Stomach (tissue), 8 donors: ENCODE measurements at regions not wholly inside any gene's neighbourhood (a gene's known extent, or its start where the extent isn't known, plus 50 kb on each side); places are given as distances from the start of the nearest gene placed in this dataset.

ENCODE experiments used
- DNase-seq, 2 donors: peaks; one replicate each; pipeline versions ENCODE4 v3.0.0 to v3.0.0-alpha.2; 2013 to 2019
- H3K27ac ChIP-seq, 5 donors: fragments of 200-600 bp in 4 of 5; sonication (generic) in 4 of 5; one replicate each; pipeline ENCODE4 v1.5.1; 2013 to 2019; ENCODE audit warnings: mild to moderate bottlenecking in 1 of 5, moderate library complexity in 1 of 5
- H3K27me3 ChIP-seq, 3 donors: fragments of 200-600 bp; sonication (generic); one replicate each; pipeline ENCODE4 v1.5.1; 2017 to 2019; ENCODE audit warnings: mixed run types in 1 of 3
- H3K36me3 ChIP-seq, 4 donors: fragments of 200-600 bp; sonication (generic); 1 replicate in 3 of 4; 2 replicates in 1 of 4; pipeline ENCODE4 v1.5.1; 2016 to 2019
- H3K4me1 ChIP-seq, 4 donors: fragments of 200-600 bp; sonication (generic); one replicate each; pipeline ENCODE4 v1.5.1; 2016 to 2019
- H3K4me3 ChIP-seq, 4 donors: fragments of 200-600 bp; sonication (generic) in 3 of 4; one replicate each; pipeline ENCODE4 v1.5.1; 2016 to 2019; ENCODE audit warnings: mild to moderate bottlenecking in 1 of 4
- H3K9me3 ChIP-seq, 4 donors: fragments of 200-600 bp; sonication (generic); one replicate each; pipeline ENCODE4 v1.5.1; 2016 to 2019
- CTCF ChIP-seq, 7 experiments: fragments of 450-650 bp in 4 of 7; fragments of 200-600 bp in 3 of 7; sonication (generic) in 3 of 7; IDR thresholded peaks; one replicate each; pipeline ENCODE4 v1.5.1; 2016 to 2019; ENCODE audit warnings: antibody characterized with exemption in 7 of 7, control low read depth in 2 of 7, mild to moderate bottlenecking in 1 of 7
- EP300 ChIP-seq: sonication (generic); formaldehyde crosslinking; IDR thresholded peaks from one replicate; pipeline ENCODE4 v1.6.1; 2017; ENCODE audit warnings: antibody characterized with exemption
- POLR2A ChIP-seq, 4 donors: fragments of 450-650 bp; IDR thresholded peaks; one replicate each; pipeline ENCODE4 v1.6.1; 2016; ENCODE audit warnings: antibody characterized with exemption in 4 of 4, control low read depth in 2 of 4, mild to moderate bottlenecking in 1 of 4, moderate library complexity in 1 of 4
- POLR2AphosphoS5 ChIP-seq, 3 donors: sonication (generic); formaldehyde crosslinking; IDR thresholded peaks; one replicate each; pipeline ENCODE4 v1.6.1; 2016; ENCODE audit warnings: antibody characterized with exemption in 3 of 3
- WGBS, 5 donors: extraction: QIAGEN DNeasy Blood & Tissue Kit in 3 of 5; methylation state at CpG; one replicate each; pipeline versions ENCODE4 v1.1.5 to v1.1.7; 2013 to 2018; 5-methylcytosine and 5-hydroxymethylcytosine counted together
- intact Hi-C: fragments of 100-400 bp; cut with DNase I; formaldehyde crosslinking; loops from one replicate; pipeline ENCODE4 v1.15.1; 2023; ENCODE audit warnings: low total_unique reads
- donor health status: healthy with polysubstance abuse.
- donor health status: Bipolar disorder and iron deficiency.
- donor health status: healthy.

DNA sequence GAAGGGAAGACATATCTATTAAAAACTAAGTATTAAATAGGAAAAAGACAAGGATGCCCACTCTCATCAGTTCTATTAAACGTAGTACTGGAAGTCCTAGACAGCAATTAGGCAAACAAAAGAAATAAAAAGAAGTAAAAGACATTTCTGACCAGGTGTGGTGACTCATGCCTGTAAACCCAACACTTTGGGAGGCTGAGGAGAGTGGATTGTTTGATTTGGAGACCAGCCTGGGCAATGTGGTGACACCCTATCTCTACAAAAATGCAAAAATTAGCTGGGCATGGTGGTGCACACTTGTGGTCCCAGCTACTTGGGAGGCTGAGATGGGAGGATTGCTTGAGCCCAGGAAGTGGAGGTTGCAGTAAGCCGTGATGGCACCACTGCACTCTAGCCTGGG, 1071.8 kb downstream of the FAT4 start:
- Histone ChIP-seq H3K4me3 (no peak overlapping the region), H3K36me3 (no peaks in the 10 kb centered on the region), H3K4me1 (no peaks in the 10 kb centered on the region), H3K27ac (no peak overlapping the region), H3K27me3 (no peaks in the 10 kb centered on the region), H3K9me3 (no peaks in the 10 kb centered on the region)
- intact Hi-C loops = no loop called here
- no peak for DNase-seq
- TF ChIP-seq POLR2A (IDR thresholded peaks at IDR 0.05) = no peak
- TF ChIP-seq POLR2AphosphoS5 (IDR thresholded peaks at IDR 0.05) = no peak
- TF ChIP-seq CTCF (IDR thresholded peaks at IDR 0.05) = no peak
- TF ChIP-seq EP300 = no peak
- 67 to 74% (median 68%) methylated on average over 2 of the region's 2 CpGs for WGBS, 5 donors

- TF ChIP-seq POLR2AphosphoS5 (IDR thresholded peaks at IDR 0.05) (no peak), CTCF (IDR thresholded peaks at IDR 0.05) (no peak), POLR2A (IDR thresholded peaks at IDR 0.05) (no peak)
- no peak overlapping the region for H3K4me3 ChIP-seq
- H3K27ac ChIP-seq = no peak overlapping the region
- DNase-seq = no peak
- no peaks in the 10 kb centered on the region for H3K36me3 ChIP-seq
- H3K4me1 ChIP-seq = no peaks in the 10 kb centered on the region
- H3K27me3 ChIP-seq = no peaks in the 10 kb centered on the region
- no peaks in the 10 kb centered on the region for H3K9me3 ChIP-seq
- intact Hi-C loops = no loop called here
- WGBS, 5 donors = 92 to 97% (median 95%) methylated on average over 2 of the region's 2 CpGs
Observed at GRCh38 chr4:126395664-126396063, 1080.9 kb downstream of the FAT4 start.

- H3K27me3 ChIP-seq = no peaks in the 10 kb centered on the region
- H3K27ac ChIP-seq = no peak overlapping the region
- H3K9me3 ChIP-seq = no peaks in the 10 kb centered on the region
- H3K36me3 ChIP-seq = no peaks in the 10 kb centered on the region
- intact Hi-C loops = no loop called here
- no peak overlapping the region for H3K4me3 ChIP-seq
- no peaks in the 10 kb centered on the region for H3K4me1 ChIP-seq
- TF ChIP-seq POLR2A (IDR thresholded peaks at IDR 0.05) = no peak
- no peak for TF ChIP-seq EP300
- no peak for TF ChIP-seq CTCF (IDR thresholded peaks at IDR 0.05)
- 84 to 96% (median 91%) methylated on average over 3 of the region's 3 CpGs for WGBS, 5 donors
- no peak for DNase-seq
Observed at GRCh38 chr4:126396121-126396520, 1081.4 kb downstream of the FAT4 start.

GRCh38 chr4:126396703-126397102, 1081.9 kb downstream of the FAT4 start:
- intact Hi-C loops = no loop called here
- TF ChIP-seq EP300 (no peak), POLR2AphosphoS5 (IDR thresholded peaks at IDR 0.05) (no peak), POLR2A (IDR thresholded peaks at IDR 0.05) (no peak), CTCF (IDR thresholded peaks at IDR 0.05) (no peak)
- Histone ChIP-seq H3K27me3 (no peaks in the 10 kb centered on the region), H3K9me3 (no peaks in the 10 kb centered on the region), H3K4me1 (no peaks in the 10 kb centered on the region), H3K27ac (no peak overlapping the region), H3K4me3 (no peak overlapping the region), H3K36me3 (no peaks in the 10 kb centered on the region)
- no peak for DNase-seq
- 86 to 100% (median 88%) methylated on average over 1 of the region's 1 CpG for WGBS, 5 donors

- Histone ChIP-seq H3K27me3 (no peaks in the 10 kb centered on the region), H3K27ac (no peak overlapping the region), H3K9me3 (no peaks in the 10 kb centered on the region), H3K4me1 (no peaks in the 10 kb centered on the region), H3K36me3 (no peaks in the 10 kb centered on the region), H3K4me3 (no peak overlapping the region)
- TF ChIP-seq EP300 (no peak), CTCF (IDR thresholded peaks at IDR 0.05) (no peak), POLR2AphosphoS5 (IDR thresholded peaks at IDR 0.05) (no peak), POLR2A (IDR thresholded peaks at IDR 0.05) (no peak)
- 63 to 88% (median 79%) methylated on average over 1 of the region's 1 CpG for WGBS, 5 donors
- no peak for DNase-seq
- intact Hi-C loops = no loop called here
Observed at GRCh38 chr4:126404549-126404948, 1089.8 kb downstream of the FAT4 start.
